Vagina (tissue), 2 donors: ENCODE measurements at regions not wholly inside any gene's neighbourhood (a gene's known extent, or its start where the extent isn't known, plus 50 kb on each side); places are given as distances from the start of the nearest gene placed in this dataset.

ENCODE experiments used
- POLR2A ChIP-seq, 2 donors: fragments of 450-650 bp; IDR thresholded peaks; one replicate each; pipeline ENCODE4 v1.6.1; 2017; ENCODE audit warnings: antibody characterized with exemption in 2 of 2, mild to moderate bottlenecking in 2 of 2, moderate library complexity in 2 of 2
- POLR2AphosphoS5 ChIP-seq, 2 donors: sonication (generic); formaldehyde crosslinking; IDR thresholded peaks; one replicate each; pipeline ENCODE4 v1.9.0; 2017; ENCODE audit warnings: antibody characterized with exemption in 2 of 2, mild to moderate bottlenecking in 2 of 2, low read depth in 1 of 2; ENCODE audit not compliant: insufficient read depth in 1 of 2
- TF ChIP-seq, protein P1 (sequence below), 3 experiments: fragments of 450-650 bp in 2 of 3; fragments of 200-600 bp in 1 of 3; sonication (generic) in 1 of 3; IDR thresholded peaks; one replicate each; pipeline ENCODE4 v1.5.1; 2017 to 2019; ENCODE audit warnings: antibody characterized with exemption in 3 of 3, mild to moderate bottlenecking in 2 of 3, moderate library complexity in 2 of 3

DNA sequence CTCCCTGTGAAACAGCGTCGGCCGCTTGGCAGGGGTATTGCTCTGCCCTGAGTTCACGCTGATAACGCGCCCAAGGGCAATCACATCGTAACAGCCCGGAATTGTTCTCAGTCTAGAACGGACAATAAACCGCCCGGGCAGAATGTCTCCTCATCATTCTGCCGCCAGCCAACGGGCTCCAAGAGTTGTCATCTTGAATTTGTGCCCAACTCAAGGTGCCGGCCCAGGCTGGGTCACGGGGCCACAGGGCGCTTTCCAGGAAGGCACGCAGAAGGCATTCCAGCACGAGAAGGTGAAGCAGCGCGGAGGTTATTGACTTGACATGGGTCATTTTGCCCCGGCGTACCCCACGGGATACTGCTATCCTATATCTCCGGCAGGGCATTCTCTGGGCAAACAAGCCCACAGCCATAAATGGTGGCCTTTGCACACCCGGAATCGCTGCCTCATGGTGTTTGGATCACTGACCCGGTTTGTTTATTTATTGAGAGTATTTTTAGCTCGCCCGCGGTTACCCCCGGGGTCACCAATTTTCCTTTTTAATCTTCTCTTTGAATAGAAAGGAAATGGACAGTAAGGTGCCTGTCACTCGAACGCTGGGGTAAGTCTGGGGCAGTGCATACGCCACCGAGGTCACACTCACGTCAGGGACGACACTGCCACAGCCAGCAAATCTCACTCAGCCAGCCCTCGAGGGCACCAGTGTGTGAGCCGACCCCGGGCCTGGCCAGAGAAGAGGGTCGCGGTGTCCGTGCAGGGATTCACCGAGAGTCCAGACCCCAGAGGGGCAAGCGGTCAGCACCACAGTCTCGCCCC is 72.4 kb upstream of the FGF3 start:
- TF ChIP-seq, protein P1, sequence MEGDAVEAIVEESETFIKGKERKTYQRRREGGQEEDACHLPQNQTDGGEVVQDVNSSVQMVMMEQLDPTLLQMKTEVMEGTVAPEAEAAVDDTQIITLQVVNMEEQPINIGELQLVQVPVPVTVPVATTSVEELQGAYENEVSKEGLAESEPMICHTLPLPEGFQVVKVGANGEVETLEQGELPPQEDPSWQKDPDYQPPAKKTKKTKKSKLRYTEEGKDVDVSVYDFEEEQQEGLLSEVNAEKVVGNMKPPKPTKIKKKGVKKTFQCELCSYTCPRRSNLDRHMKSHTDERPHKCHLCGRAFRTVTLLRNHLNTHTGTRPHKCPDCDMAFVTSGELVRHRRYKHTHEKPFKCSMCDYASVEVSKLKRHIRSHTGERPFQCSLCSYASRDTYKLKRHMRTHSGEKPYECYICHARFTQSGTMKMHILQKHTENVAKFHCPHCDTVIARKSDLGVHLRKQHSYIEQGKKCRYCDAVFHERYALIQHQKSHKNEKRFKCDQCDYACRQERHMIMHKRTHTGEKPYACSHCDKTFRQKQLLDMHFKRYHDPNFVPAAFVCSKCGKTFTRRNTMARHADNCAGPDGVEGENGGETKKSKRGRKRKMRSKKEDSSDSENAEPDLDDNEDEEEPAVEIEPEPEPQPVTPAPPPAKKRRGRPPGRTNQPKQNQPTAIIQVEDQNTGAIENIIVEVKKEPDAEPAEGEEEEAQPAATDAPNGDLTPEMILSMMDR (IDR thresholded peaks at IDR 0.05) = no peak
- TF ChIP-seq POLR2A (IDR thresholded peaks at IDR 0.05) = no peak
- no peak for TF ChIP-seq POLR2AphosphoS5 (IDR thresholded peaks at IDR 0.05; ENCODE audit: insufficient read depth in 1 of 2, low read depth in 1 of 2)
